ENCODE measurements at regions not wholly inside any gene's neighbourhood (a gene's known extent, or its start where the extent isn't known, plus 50 kb on each side); places are given as distances from the start of the nearest gene placed in this dataset.

DNA sequence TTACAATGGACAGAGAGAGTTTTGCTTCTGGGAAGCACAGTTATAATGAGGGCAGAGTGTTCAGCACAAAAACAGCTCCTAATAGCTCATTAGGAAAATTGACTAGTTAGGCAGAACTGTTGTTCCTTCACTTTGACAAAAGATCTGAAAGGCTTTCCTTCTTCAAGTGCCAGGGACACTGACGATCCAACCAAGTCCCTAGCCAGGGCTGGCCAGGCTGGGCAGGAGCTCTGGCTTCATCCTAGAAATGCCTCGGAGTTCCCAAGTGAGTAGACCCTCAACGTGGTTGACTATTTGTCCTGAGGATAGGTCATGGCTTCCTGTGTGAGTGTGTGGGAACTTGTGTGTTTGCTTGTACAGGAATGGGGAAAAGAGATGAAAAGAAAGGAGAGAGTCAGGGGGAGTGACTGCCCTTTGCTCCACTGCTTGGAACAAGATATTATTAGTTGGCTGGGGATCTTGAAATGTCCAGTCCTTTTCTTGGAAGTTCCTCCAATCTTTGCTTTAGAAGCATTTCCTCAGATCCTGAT lies 617.9 kb downstream of the NTRK3 start:
- in situ Hi-C loops (cut with HindIII; ENCODE audit: low sequenced_read_pairs): no loop called here

DNA sequence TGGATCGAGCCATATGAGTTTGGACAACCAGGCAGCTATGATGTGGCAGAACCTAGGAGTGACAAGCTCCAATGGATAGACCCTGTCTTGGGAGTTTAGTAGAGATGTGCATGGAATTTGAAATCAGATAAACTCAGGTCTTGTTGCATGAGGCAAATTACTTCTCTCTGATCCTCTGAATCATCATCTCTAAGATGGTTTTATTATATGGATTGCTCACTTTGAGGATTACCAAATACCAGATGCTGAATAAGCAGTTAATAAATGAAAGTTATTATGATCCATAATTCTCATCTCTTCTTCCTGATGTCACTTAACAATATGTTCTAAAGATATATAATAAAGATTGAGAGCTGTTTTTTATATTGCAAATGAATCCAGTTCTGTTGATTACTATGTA lies 622.2 kb downstream of the NTRK3 start:
- in situ Hi-C loops (cut with HindIII; ENCODE audit: low sequenced_read_pairs): no loop called here

DNA sequence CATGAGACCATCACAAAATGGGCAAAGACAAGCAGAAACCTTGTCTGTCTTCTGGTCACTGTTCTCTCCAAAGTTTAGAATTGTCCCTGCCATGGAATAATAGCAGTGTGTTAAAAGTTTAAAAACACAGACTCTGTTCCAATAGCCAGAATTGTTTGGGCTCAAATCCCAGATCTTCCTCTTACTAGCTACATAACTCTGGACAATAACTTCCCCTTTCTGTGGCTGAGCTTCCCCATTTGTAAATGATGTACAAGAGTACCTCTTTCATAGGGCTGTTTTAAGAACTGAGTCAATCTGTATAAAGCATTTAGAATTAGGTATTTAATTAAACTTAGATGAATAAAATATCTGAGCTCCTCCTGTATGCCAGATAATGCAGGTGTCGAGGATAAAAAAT lies 623.0 kb downstream of the NTRK3 start:
- in situ Hi-C loops (cut with HindIII; ENCODE audit: low sequenced_read_pairs): no loop called here

DNA sequence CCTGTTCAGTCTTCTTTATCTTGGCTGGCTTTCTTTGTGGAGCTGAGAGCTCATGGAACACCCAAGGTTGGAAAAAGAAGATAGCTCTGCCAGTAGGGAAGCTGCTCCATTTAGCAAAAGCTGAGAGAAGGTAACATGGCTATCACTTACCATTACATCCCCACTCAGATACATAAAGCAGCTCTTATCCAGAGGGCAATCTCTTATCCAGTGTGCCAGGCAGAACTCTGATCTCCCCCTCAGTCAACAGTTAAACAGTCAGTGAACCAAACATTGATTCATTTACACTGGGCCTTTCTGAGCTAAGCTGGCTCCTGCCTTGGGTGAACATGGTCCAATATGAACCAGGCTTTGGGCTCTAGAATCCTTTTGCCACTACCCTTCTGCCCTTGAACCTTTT lies 624.2 kb downstream of the NTRK3 start:
- in situ Hi-C loops (cut with HindIII; ENCODE audit: low sequenced_read_pairs): no loop called here

DNA sequence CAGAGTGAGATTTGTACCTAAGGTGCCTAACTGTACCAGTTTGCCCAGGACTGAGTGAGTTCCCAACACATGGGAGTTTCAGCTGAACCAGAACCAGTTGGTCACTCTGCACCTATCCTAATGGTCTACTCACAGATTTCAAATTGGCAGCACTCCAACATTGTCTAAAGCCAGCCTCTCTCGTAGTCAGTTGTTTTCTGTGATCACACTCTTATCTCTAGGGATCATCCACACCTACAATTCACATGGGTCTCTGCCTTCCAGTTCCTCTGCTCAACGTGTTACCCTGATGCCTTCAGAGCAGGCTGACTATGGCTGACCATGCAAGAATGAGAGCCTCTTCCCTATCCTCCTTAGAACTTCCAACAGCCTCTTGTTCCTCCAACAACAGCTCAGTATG lies 624.8 kb downstream of the NTRK3 start:
- in situ Hi-C loops (cut with HindIII; ENCODE audit: low sequenced_read_pairs): no loop called here

DNA sequence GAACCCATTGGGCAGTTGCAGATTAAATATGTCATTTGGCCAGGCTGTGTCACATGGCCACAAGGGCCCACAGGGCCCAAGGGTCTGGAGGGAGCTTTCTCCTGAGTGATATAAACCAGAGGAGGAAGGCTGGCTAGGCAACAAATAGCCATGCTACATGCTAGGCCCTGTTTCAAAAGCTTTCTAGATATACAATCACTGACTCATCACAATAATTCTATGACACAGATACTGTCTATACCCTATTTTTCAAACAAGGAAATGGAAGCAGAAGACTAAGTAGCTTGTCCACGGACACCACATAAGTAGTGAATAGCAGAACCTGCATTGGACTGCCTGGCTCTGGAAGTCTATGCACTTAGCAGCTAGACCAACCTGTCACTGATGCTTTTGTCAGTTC lies 625.4 kb downstream of the NTRK3 start:
- in situ Hi-C loops (cut with HindIII; ENCODE audit: low sequenced_read_pairs): no loop called here

DNA sequence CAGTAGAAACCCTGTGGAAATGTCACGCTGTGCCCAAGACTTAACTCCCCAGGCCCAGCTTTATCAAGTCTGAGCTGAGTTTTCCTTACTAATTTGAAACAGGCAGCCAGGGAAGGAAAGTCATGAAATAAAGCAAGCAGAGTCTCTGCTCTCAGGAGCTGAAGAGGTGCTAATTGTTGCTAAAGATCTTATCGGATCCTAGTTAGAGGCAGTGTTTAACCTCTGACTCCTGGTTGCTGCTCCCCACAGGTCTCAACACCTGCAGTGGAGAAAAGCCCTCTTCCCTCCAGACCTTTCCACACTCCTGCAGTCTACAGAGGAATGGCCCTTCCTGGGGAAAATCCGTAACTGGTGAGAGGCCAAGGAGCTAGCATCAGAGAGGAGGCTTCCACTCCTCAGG lies 628.2 kb downstream of the NTRK3 start:
- in situ Hi-C loops (cut with HindIII; ENCODE audit: low sequenced_read_pairs): no loop called here

DNA sequence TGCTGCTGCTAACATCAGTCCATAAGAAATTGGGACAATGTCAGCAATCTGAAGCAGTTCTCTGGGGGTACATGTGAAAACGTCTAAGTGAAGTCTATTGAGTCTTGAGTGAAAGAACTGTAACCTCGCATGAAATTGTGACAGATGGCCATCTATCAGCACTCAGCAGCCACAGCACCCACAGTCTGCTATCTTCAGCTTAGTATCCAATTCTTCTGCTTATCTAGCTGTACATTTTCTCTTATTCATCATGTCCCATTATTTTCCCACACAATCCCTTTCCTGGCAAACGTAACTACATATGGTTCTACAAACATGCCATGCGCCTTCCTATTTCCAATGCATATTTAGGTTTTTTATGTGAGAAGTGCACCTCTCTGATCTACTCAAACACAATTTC lies 629.7 kb downstream of the NTRK3 start:
- in situ Hi-C loops (cut with HindIII; ENCODE audit: low sequenced_read_pairs): no loop called here

DNA sequence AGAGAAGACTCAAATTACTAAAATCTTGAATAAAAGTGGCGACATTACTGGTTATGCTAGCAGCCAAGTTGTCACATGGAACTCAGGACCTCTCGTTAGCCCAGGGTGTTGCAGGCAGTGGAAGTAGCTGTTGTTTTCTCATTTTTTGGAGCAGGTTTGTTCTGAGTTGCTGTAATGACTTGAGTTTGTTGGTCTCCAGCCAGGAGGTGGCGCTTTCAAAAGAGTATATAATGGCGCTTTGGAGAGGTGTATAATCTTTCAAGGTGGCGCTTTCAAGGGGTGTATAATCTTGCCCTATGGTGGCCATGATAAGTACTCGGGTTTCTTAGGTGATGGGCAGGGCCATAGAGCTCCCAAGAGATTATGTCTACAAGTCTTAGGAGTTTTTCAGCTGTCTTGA lies 632.7 kb downstream of the NTRK3 start:
- in situ Hi-C loops (cut with HindIII; ENCODE audit: low sequenced_read_pairs): no loop called here

DNA sequence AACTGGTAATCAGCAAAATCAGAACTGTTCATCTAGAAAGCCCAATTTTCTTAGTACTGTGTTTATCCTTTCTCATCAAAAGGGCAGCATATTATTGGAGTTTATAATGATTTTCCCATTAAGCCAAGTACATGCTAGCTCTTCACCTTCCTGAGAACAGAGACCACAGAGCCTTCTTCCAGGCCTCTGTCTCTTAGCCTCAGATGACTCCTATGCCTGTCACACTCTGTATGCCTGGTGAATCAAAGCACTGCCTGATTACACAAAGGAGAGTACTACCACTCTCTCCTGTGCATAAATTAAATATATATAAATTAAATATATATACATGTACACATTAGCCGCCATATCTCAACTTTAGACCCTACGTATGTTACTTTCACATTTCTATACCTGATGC lies 636.1 kb downstream of the NTRK3 start:
- in situ Hi-C loops (cut with HindIII; ENCODE audit: low sequenced_read_pairs): no loop called here

DNA sequence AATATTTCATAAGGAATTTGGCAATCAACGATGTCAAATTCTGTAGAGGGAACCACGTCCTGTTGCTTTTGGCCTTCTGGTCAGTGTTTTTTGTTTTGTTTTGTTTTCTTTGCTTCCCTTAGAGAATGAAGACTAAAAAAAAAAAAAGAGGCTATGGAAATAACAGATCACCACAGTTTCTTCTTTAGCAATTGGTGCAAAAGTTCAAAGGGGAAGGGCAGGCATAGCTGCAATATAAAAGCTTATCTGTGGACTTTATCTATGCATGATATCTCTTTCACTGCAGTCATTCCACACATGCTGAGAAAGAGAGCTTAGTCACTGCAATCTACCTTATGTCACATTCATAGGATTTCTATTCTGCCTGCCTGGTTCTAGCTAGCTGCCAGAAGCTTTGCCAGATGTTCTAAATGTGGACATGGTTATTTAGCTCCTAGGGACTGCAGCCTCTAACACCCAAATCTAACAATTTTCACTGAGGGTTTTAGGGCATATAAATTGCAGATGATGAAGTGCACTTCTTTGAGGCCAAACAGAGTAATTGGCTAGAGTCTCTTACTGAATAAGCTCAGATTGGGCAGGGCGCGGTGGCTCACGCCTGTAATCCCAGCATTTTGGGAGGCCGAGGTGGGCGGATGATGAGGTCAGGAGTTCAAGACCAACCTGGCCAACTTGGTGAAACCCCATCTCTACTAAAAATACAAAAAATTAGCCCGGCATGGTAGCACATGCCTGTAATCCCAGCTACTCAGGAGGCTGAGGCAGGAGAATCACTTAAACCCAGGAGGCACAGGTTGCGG lies 637.2 kb downstream of the NTRK3 start:
- in situ Hi-C loops (cut with HindIII; ENCODE audit: low sequenced_read_pairs): no loop called here

DNA sequence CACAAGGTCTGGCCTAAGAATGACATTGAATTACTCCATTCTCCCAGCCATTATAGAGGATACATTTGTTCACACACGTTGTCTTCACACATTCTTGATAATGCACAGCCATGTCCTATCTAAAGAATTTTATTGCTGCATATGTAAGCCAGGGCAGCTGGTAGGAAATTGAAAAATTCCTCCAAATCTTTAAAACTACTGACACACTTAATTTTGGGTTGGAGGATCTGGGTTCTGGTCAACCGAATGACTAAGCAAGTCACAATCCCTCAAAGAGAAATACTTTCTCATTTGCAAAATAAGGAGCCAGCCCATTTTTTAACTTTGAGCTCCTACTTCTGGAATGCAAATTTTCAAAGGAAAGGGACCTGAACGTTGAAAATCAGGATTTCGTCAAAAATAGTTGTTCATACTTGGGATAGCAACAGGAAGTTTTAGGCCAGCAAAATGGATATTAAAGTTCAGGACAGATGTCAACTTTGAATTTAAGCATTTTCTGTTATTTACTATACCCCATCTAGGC lies 638.3 kb downstream of the NTRK3 start:
- in situ Hi-C loops (cut with HindIII; ENCODE audit: low sequenced_read_pairs): no loop called here

DNA sequence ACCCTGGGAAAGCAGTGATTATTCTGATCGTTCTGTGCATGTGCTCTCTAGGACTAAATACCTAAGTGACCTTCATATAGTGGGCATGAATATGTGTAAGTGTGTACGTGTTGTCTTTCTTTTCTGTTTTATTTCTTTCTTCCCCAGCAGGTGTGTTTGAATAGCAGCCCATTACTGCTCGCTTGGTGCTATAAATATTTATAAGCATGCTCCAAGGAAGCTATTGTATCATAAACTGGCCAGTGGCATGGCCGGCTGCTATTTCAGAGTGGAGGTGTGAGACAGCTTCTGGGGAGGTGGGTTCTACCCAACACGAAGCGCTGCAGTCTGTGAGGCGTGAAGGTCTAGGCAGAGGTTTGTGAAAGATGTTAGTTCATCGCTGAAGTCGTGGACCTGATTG lies 641.8 kb downstream of the NTRK3 start:
- in situ Hi-C loops (cut with HindIII; ENCODE audit: low sequenced_read_pairs): no loop called here

DNA sequence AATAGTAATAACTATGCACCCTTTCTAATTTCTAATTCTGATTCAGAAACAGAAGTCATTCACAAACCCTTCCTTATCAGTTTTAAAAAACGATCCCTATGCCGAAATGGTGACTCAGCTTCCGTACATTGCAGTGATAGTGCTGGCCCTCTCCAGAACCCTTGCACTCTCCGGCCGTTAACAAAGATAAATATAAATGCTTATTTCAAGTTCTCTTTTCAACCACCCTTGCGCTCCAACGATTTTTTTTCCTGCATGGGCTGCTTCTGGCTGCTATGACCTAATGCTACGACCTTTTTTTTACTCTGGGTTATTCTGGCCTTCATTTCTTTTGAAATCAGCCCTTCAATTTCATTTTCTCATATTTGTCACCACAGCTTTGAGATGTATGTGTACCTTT lies 646.2 kb downstream of the NTRK3 start:
- in situ Hi-C loops (cut with HindIII; ENCODE audit: low sequenced_read_pairs): no loop called here

DNA sequence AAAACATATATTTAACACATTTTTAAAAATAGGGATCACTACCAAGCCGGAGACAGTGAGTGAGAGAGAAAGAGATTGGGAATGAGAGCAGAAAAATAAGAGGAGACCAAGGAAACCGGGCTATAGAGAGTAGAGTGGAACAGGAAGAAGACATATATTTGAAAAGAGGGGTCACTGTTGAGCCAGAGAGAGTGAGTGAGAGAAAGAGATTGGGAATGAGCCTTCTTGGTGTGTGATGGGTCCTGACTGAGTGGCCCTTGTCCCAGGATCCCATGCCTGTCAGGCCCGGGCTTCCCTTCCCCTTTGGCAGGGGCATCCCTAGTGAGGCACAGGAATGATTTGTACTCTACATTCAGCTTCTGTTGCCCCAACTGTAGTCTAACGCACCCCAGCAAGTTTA lies 646.6 kb downstream of the NTRK3 start:
- in situ Hi-C loops (cut with HindIII; ENCODE audit: low sequenced_read_pairs): no loop called here

DNA sequence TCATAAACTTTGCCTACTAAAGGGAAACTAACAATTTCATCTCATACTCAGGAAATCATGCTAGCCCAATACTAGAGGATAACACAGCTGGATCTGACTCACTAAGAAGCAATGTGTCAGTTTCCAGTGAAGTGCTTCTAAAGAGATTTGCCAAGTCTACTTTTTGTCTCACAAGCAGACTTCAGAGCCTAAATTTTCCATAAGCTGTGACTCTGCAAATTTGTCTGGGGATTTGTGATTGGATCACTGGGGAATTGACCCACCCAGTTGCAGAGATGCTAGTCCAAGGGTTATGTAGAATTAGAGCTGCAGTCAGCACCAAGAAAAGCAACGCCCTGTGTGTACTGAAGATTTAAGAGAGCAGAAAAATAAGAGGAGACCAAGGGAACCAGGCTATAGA lies 647.1 kb downstream of the NTRK3 start:
- in situ Hi-C loops (cut with HindIII; ENCODE audit: low sequenced_read_pairs): no loop called here

DNA sequence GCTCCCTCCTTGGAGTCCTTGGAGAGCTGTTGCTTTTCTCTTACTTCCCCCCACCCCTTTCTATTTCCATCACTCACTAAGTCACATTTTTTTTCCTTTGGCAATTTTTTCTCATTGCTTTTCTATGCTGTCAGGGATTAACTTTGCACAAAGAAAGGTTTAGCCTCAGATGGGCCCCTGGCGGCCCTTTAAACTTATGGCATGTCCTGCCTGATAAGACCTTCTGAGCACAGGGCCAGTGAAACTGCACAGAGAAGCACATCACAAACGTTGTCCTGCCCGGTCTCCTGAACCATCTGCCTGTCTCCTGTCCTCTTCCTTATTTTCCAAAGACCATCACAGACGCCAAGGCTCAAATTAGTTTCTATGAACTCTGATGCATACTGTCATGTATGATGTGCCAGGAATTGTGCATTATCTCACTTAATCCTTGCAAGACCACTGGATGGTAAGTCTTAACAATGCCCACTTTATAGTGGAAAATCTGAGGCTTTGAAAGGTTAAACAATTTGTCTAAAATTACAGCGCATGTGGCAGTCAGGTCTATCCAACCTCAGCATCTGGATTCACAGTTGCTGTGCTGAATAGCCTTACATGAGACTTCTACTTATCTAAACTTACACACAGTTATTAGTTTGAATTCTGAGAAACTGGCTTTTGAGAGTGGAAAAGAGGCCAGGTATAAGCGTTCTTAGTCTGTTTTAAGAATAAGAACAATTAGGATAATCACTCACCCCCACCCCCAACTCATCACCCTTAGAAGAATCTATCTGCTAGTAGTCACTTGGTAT lies 648.1 kb downstream of the NTRK3 start:
- in situ Hi-C loops (cut with HindIII; ENCODE audit: low sequenced_read_pairs): no loop called here

DNA sequence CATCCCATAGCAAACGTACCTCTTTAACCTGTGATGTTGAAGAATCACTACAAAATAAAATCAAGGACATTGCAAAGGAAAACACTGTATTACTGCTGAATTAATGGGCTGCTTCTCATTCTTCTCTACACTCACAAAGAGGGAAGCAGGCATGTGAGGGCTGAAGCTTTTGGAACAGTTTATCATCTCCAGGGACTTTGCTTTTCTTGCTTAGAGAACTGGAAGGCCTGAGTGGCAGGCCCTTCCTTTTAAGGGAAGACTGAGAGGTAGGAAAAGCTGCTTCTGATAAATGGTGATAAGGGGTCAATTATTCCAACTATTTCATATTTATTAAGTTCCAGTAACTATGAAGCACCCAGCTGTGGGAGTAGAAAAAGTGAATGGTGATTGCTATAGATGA lies 649.6 kb downstream of the NTRK3 start:
- in situ Hi-C loops (cut with HindIII; ENCODE audit: low sequenced_read_pairs): no loop called here

DNA sequence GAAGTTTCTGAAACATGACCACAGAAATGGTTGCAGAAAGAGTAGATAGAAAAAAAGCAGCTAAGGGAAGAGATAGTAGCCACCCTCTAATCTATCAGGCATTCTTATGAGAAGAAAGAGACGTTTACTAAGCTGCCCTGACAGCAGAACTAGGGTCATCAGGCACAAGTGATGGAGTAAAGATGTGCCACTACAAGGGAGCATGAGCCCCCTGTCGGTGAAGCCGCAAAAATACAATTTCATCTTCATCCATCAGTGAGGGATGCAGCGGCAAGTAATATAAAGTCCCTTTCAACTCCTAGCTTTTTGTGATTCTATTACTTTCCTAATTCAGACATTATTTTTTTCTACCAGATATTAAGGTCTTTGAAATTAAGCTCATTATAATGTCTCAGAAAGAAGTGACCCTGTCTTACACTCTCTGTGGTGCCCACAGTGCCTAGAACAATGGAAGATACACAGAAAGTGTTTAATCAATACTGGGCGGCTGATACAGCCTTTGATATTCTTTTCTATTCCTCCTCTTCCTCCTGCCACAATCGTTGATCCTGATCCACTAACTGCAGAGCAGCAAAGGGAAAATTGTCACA lies 651.6 kb downstream of the NTRK3 start:
- in situ Hi-C loops (cut with HindIII; ENCODE audit: low sequenced_read_pairs): no loop called here

DNA sequence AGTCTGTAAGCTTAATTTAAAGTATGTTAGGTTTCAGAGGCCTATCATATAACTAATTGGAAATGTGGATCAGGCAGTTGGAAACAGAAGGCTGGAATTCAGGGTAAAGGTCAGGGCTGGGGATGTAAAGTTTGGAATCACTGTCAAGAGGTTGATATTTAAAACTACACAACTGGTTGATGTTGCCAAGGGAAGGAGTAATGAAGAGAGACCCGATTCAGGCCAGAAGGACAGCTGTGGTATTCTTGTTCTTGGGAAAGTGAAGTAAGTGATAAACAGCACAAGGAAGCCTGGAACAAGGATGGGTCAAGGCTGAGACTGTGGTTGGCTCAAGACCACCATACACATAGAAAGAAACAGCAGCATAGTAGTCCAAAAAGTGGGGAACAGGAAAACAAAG lies 654.2 kb downstream of the NTRK3 start:
- in situ Hi-C loops (cut with HindIII; ENCODE audit: low sequenced_read_pairs): no loop called here

DNA sequence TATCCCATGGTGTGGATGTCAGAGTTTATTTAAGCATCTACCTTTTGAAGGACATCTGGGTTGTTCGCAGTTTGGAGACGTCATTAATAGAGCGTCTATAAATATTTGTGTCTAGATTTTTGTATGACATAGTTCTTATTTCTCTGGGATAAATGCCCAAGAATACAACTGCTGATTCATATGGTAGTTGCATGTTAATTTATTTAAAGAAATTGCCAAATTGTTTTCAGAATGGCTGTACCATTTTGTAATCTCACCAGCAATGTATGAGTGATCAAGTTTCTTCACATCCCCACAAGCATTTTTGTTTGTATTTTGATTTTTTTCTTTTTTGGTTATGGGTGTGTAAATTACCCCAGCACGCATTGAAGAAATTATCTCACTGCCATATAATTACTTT lies 656.9 kb downstream of the NTRK3 start:
- in situ Hi-C loops (cut with HindIII; ENCODE audit: low sequenced_read_pairs): no loop called here

All from endothelial cell of hepatic sinusoid (primary cell).